Skeletal muscle tissue (tissue), 3 donors: ENCODE measurements at regions not wholly inside any gene's neighbourhood (a gene's known extent, or its start where the extent isn't known, plus 50 kb on each side); places are given as distances from the start of the nearest gene placed in this dataset.

Source experiments
- H3K27ac ChIP-seq: one replicate; pipeline ENCODE4 v1.7.0; 2013; ENCODE audit warnings: mild to moderate bottlenecking, low read depth, low read length, inconsistent platforms
- H3K27me3 ChIP-seq, 3 donors: one replicate each; pipeline ENCODE4 v1.7.0; 2013; ENCODE audit warnings: low read length in 3 of 3; ENCODE audit not compliant: control insufficient read depth in 3 of 3, insufficient read depth in 3 of 3
- H3K36me3 ChIP-seq, 3 donors: one replicate each; pipeline ENCODE4 v1.7.0; 2013; ENCODE audit warnings: low read length in 3 of 3; ENCODE audit not compliant: control insufficient read depth in 3 of 3, insufficient read depth in 3 of 3
- H3K4me1 ChIP-seq, 3 donors: one replicate each; pipeline ENCODE4 v1.7.0; 2013; ENCODE audit warnings: low read length in 3 of 3, mild to moderate bottlenecking in 3 of 3; ENCODE audit not compliant: control insufficient read depth in 3 of 3, insufficient read depth in 3 of 3
- H3K4me3 ChIP-seq, 3 donors: one replicate each; pipeline ENCODE4 v1.7.0; 2013; ENCODE audit warnings: low read length in 3 of 3
- H3K9ac ChIP-seq, 3 donors: one replicate each; pipeline ENCODE4 v1.7.0; 2013; ENCODE audit warnings: low read length in 3 of 3, mild to moderate bottlenecking in 3 of 3, moderate library complexity in 2 of 3, low read depth in 1 of 3
- H3K9me3 ChIP-seq, 3 donors: one replicate each; pipeline ENCODE4 v1.7.0; 2013; ENCODE audit warnings: low read length in 3 of 3; ENCODE audit not compliant: control insufficient read depth in 3 of 3
- donor health status: Osteomylitis.

GRCh38 chr14:65184032-65184764 lies 81.9 kb upstream of the MAX start:
- Histone ChIP-seq H3K27ac (no peak overlapping the region), H3K4me1 (peaks cover 4% of the 10 kb centered on the region in 3 donors), H3K4me3 (no peak overlapping the region), H3K9me3 (peaks cover 0 to 5% (median 0%) of the 10 kb centered on the region in 3 donors), H3K36me3 (no peaks in the 10 kb centered on the region), H3K9ac (no peak overlapping the region), H3K27me3 (peaks cover 0 to 5% (median 0%) of the 10 kb centered on the region in 3 donors)

- no peak overlapping the region for H3K4me3 ChIP-seq
- no peaks in the 10 kb centered on the region for H3K4me1 ChIP-seq
- peaks cover 0 to 5% (median 0%) of the 10 kb centered on the region in 3 donors for H3K9me3 ChIP-seq
- H3K9ac ChIP-seq, result no peak overlapping the region
- H3K27ac ChIP-seq, result no peak overlapping the region
- no peaks in the 10 kb centered on the region for H3K36me3 ChIP-seq
- peaks cover 0 to 5% (median 0%) of the 10 kb centered on the region in 3 donors for H3K27me3 ChIP-seq
Observed at GRCh38 chr14:65185829-65186228, 83.5 kb upstream of the MAX start.

- no peaks in the 10 kb centered on the region for H3K4me1 ChIP-seq
- no peak overlapping the region for H3K9ac ChIP-seq
- peaks cover 0 to 5% (median 0%) of the 10 kb centered on the region in 3 donors for H3K27me3 ChIP-seq
- H3K27ac ChIP-seq, result no peak overlapping the region
- H3K36me3 ChIP-seq, result no peaks in the 10 kb centered on the region
- peaks cover 0 to 5% (median 0%) of the 10 kb centered on the region in 3 donors for H3K9me3 ChIP-seq
- no peak overlapping the region for H3K4me3 ChIP-seq
Observed at GRCh38 chr14:65186951-65187350, 84.6 kb upstream of the MAX start.

DNA sequence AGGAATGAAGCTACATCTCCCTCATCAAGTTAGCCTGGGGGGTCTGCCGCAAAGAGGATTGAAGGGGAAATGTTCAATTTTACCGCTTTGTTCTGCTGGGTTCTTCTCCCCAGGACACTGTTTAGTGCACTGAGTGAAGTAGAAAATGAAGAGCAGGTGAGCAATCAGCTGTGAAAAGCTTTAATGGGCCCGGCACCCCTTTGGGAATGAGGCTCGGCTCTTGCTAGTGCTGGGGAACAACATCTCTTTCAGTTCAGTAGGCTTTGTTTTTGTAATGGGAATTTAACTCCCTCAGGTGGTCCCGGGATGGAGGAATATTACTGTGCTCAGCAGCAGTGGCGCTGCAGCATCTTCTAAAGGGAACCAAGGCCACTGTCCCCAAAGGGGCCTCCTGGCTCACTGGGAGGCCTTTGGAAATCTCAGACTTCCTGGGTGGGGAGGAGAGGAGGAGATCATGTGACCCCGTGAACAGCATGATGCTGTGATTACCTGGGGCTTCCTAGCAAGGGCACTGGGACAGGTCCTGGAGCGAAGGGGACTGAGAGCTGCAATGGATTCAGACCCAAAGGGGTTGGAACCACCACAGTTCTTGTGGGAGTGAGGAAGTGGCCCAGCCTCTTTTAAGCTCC lies 85.2 kb upstream of the MAX start:
- Histone ChIP-seq H3K9ac (no peak overlapping the region), H3K4me1 (no peaks in the 10 kb centered on the region), H3K4me3 (no peak overlapping the region), H3K27ac (no peak overlapping the region), H3K27me3 (peaks cover 0 to 5% (median 0%) of the 10 kb centered on the region in 3 donors), H3K36me3 (no peaks in the 10 kb centered on the region), H3K9me3 (peaks cover 0 to under 1% (median 0%) of the 10 kb centered on the region in 3 donors)

DNA sequence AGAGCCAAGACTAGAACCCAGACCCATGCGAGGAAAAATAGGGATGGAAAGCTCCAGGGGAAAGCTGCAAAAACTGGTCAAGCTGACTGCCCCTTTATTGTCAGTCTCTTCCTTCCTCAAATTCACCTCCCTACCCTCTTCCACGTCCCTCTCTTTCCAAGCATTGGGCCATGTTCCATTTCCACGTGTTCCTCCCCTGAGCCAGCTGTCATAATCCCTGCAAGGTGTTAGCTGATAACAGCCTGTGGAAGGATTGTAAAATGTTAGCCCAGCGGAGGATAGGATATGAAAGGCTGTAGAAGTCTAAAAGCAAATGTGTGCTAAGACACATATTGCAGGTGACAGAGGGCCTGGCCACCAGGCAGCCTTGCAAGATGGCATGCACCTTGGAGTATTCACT lies 88.0 kb upstream of the MAX start:
- Histone ChIP-seq H3K9me3 (no peaks in the 10 kb centered on the region), H3K4me3 (no peak overlapping the region), H3K36me3 (no peaks in the 10 kb centered on the region), H3K27me3 (peaks cover 0 to 5% (median 0%) of the 10 kb centered on the region in 3 donors), H3K9ac (no peak overlapping the region), H3K4me1 (no peaks in the 10 kb centered on the region), H3K27ac (no peak overlapping the region)

DNA sequence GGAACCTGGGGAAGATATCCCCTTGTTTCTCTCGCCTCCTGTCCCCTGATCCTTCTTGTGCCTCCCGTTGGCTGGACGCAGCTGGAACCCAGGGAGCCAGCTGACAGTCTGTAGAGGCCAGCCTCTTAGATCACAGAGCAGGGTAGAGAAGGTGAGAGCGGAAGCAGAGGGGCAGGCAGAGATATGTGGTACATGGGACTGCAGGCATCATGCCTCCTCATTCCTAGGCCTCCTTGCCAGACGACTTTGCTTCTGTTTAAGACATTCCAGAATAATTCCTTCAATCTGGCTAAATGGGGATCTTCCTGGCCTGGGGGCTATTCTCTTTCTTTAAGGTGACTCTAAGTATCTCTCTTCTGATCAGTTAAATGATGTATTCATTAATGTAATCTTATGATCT lies 89.4 kb upstream of the MAX start:
- H3K36me3 ChIP-seq, result no peaks in the 10 kb centered on the region

DNA sequence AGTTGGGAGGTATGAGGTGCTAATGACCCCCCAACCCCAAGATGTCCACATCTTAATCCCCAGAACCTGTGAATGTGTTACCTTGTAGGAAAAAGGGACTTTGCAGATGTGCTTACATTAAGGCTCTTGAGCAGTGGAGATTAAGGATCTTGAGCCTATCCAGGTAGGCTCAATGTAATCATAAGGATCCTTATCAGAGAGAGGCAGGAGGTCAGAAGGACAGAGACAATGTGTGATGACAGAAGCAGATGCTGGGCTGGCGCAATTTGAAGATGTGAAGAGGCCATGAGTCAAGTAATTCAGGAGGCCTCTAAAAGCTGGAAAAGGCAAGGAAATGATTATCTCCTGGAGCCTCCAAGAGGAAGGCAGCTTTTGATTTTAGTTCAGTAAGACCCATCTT lies 90.4 kb upstream of the MAX start:
- H3K4me1 ChIP-seq, result no peaks in the 10 kb centered on the region
- no peaks in the 10 kb centered on the region for H3K36me3 ChIP-seq
- H3K9me3 ChIP-seq, result no peaks in the 10 kb centered on the region
- H3K27ac ChIP-seq, result no peak overlapping the region
- no peaks in the 10 kb centered on the region for H3K27me3 ChIP-seq
- H3K9ac ChIP-seq, result no peak overlapping the region
- no peak overlapping the region for H3K4me3 ChIP-seq

More for the DNA sequence above, 89.4 kb upstream of the MAX start:
- Histone ChIP-seq H3K4me3 (no peak overlapping the region), H3K4me1 (no peaks in the 10 kb centered on the region), H3K27me3 (no peaks in the 10 kb centered on the region), H3K9me3 (no peaks in the 10 kb centered on the region), H3K9ac (no peak overlapping the region), H3K27ac (no peak overlapping the region)

DNA sequence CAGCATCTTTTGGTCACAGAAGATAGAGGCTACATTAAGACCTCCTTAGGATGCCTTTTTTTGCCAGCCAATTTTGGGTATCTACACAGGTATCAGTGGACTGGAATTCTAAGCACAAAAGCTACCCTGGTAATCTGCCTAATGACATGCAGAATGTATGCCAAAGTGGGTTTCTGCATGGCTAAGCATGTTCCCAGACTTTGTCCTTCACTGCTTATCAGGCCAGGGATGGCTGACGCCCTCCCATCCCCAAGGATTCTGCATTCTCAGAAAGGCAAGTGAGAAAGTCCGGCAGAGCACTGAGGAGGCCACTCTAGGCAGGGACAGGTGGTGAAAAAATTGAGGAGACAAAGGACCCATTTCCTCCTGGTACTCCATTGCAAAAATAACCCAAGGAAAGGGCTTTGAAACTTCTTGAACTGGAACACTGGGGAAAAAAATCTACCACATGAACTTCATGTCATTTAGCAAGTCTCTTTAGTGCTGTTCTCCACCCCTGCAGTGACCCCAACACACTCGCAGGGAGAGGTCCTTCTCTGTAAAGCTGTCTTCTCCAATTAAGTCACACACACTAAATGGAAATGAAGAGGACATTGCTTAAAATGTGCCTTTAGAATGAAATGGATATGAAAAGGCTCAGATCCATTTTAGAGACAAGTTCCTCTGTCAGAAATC lies 91.7 kb upstream of the MAX start:
- no peak overlapping the region for H3K27ac ChIP-seq
- H3K4me3 ChIP-seq, result no peak overlapping the region
- H3K4me1 ChIP-seq, result no peaks in the 10 kb centered on the region
- no peaks in the 10 kb centered on the region for H3K9me3 ChIP-seq
- no peaks in the 10 kb centered on the region for H3K36me3 ChIP-seq
- H3K27me3 ChIP-seq, result no peaks in the 10 kb centered on the region
- H3K9ac ChIP-seq, result no peak overlapping the region

GRCh38 chr14:65195042-65195719 lies 92.9 kb upstream of the MAX start:
- Histone ChIP-seq H3K4me1 (no peaks in the 10 kb centered on the region), H3K27ac (no peak overlapping the region), H3K27me3 (no peaks in the 10 kb centered on the region), H3K36me3 (no peaks in the 10 kb centered on the region), H3K9me3 (no peaks in the 10 kb centered on the region), H3K4me3 (no peak overlapping the region), H3K9ac (no peak overlapping the region)
